GM03348 (cell line): ENCODE measurements at regions not wholly inside any gene's neighbourhood (a gene's known extent, or its start where the extent isn't known, plus 50 kb on each side); places are given as distances from the start of the nearest gene placed in this dataset.

Experiments used
- DNase-seq: peaks from one replicate; pipeline ENCODE4 v3.0.0; 2012; ENCODE audit warnings: low spot score

- no peak for DNase-seq
These were observed 79.0 kb upstream of the JUN start for GRCh38 chr1:58862728-58863385.

GRCh38 chr1:58864654-58865053, 80.8 kb upstream of the JUN start:
- no peak for DNase-seq

- DNase-seq = no peak
These were observed 82.7 kb upstream of the JUN start for GRCh38 chr1:58866578-58866977.

GRCh38 chr1:58869638-58870297, 85.9 kb upstream of the JUN start:
- no peak for DNase-seq

- DNase-seq = no peak
These were observed 86.4 kb upstream of the JUN start for GRCh38 chr1:58870298-58870676.

- DNase-seq = no peak
These were observed 90.5 kb upstream of the JUN start for GRCh38 chr1:58874342-58874741.

- DNase-seq = peak; percentile 60
These were observed 91.2 kb upstream of the JUN start for GRCh38 chr1:58874757-58875755.

- no peak for DNase-seq
These were observed 95.6 kb upstream of the JUN start for GRCh38 chr1:58879464-58879863.

GRCh38 chr1:58880592-58880991, 96.7 kb upstream of the JUN start:
- no peak for DNase-seq

- DNase-seq = no peak
These were observed 97.7 kb upstream of the JUN start for GRCh38 chr1:58881471-58881994.

GRCh38 chr1:58882322-58882948, 98.6 kb upstream of the JUN start:
- DNase-seq = no peak

- DNase-seq = peak; percentile 83
These were observed 99.4 kb upstream of the JUN start for GRCh38 chr1:58883037-58883887.

- DNase-seq = no peak
These were observed 100.1 kb upstream of the JUN start for GRCh38 chr1:58883888-58884482.

GRCh38 chr1:58884706-58885661, 101.1 kb upstream of the JUN start:
- DNase-seq = no peak

- DNase-seq = peak; percentile 45
These were observed 102.2 kb upstream of the JUN start for GRCh38 chr1:58885998-58886397.

GRCh38 chr1:58886611-58887010, 102.8 kb upstream of the JUN start:
- DNase-seq = peak; percentile 74

- DNase-seq = peak; percentile 50
These were observed 103.2 kb upstream of the JUN start for GRCh38 chr1:58887059-58887458.

GRCh38 chr1:58888833-58889232, 105.0 kb upstream of the JUN start:
- DNase-seq = no peak

- DNase-seq = no peak
These were observed 106.3 kb upstream of the JUN start for GRCh38 chr1:58890113-58890512.

GRCh38 chr1:58890609-58891008, 106.8 kb upstream of the JUN start:
- DNase-seq = no peak
